Liver (tissue), 8 donors: ENCODE measurements at regions not wholly inside any gene's neighbourhood (a gene's known extent, or its start where the extent isn't known, plus 50 kb on each side); places are given as distances from the start of the nearest gene placed in this dataset.
"Not testable (repeated sequence)": the region's sequence is repeated elsewhere in the genome, so short reads cannot be mapped to it uniquely, and the experiment has no call there.

ENCODE experiments used
- DNase-seq: peaks from one replicate; pipeline ENCODE4 v3.0.0-alpha.2; 2017; ENCODE audit warnings: low spot score
- H3K27ac ChIP-seq, 2 donors: one replicate each; pipeline ENCODE4 v1.7.0; 2013; ENCODE audit warnings: inconsistent platforms in 2 of 2, low read length in 2 of 2, control low read depth in 1 of 2, low read depth in 1 of 2, mild to moderate bottlenecking in 1 of 2
- H3K27me3 ChIP-seq, 4 donors: one replicate each; pipeline versions ENCODE4 v1.6.1 to v1.7.0; 2013; ENCODE audit warnings: low read length in 3 of 4, inconsistent platforms in 1 of 4, mild to moderate bottlenecking in 1 of 4, moderate library complexity in 1 of 4; ENCODE audit not compliant: control insufficient read depth in 4 of 4, insufficient read depth in 4 of 4
- H3K36me3 ChIP-seq, 4 donors: one replicate each; pipeline versions ENCODE4 v1.6.1 to v1.7.0; 2013; ENCODE audit warnings: low read length in 3 of 4, mild to moderate bottlenecking in 3 of 4, low read depth in 1 of 4, moderate library complexity in 1 of 4; ENCODE audit not compliant: control insufficient read depth in 4 of 4, insufficient read depth in 3 of 4
- H3K4me1 ChIP-seq, 4 donors: one replicate each; pipeline versions ENCODE4 v1.6.1 to v1.7.0; 2013; ENCODE audit warnings: low read length in 3 of 4, mild to moderate bottlenecking in 3 of 4, moderate library complexity in 1 of 4; ENCODE audit not compliant: control insufficient read depth in 4 of 4, insufficient read depth in 4 of 4
- H3K4me3 ChIP-seq, 3 donors: one replicate each; pipeline versions ENCODE4 v1.6.1 to v1.7.0; 2013; ENCODE audit warnings: low read length in 3 of 3, control low read depth in 1 of 3, low read depth in 1 of 3, mild to moderate bottlenecking in 1 of 3
- H3K9ac ChIP-seq, 2 donors: one replicate each; pipeline ENCODE4 v1.7.0; 2013; ENCODE audit warnings: low read length in 2 of 2, mild to moderate bottlenecking in 2 of 2, moderate library complexity in 2 of 2, control low read depth in 1 of 2, low read depth in 1 of 2
- H3K9me3 ChIP-seq, 4 donors: one replicate each; pipeline versions ENCODE4 v1.6.1 to v1.7.0; 2013; ENCODE audit warnings: low read length in 3 of 4; ENCODE audit not compliant: control insufficient read depth in 4 of 4
- EGR1 ChIP-seq, 2 donors: IDR thresholded peaks; 2 replicates each; pipeline ENCODE4 v1.6.1; 2016 to 2018; ENCODE audit warnings: antibody characterized with exemption in 2 of 2, low read depth in 2 of 2
- FOXA2 ChIP-seq: IDR thresholded peaks from 2 replicates; pipeline ENCODE4 v1.6.1; 2016; ENCODE audit warnings: antibody characterized with exemption
- GABPA ChIP-seq, 2 donors: IDR thresholded peaks in 1 of 2; conservative IDR thresholded peaks in 1 of 2; 2 replicates each; pipeline ENCODE4 v1.6.1; 2016; ENCODE audit warnings: antibody characterized with exemption in 2 of 2, mild to moderate bottlenecking in 1 of 2, moderate library complexity in 1 of 2
- HNF4A ChIP-seq, 2 donors: conservative IDR thresholded peaks; 2 replicates each; pipeline ENCODE4 v1.6.1; 2016; ENCODE audit warnings: antibody characterized with exemption in 2 of 2, mild to moderate bottlenecking in 2 of 2
- HNF4G ChIP-seq: IDR thresholded peaks from 2 replicates; pipeline ENCODE4 v1.6.1; 2016; ENCODE audit warnings: antibody characterized with exemption
- JUND ChIP-seq, 2 donors: IDR thresholded peaks; 2 replicates each; pipeline ENCODE4 v1.6.1; 2016; ENCODE audit warnings: antibody characterized with exemption in 2 of 2
- RXRA ChIP-seq, 2 donors: IDR thresholded peaks; 2 replicates each; pipeline ENCODE4 v1.6.1; 2017 to 2018; ENCODE audit warnings: antibody characterized with exemption in 2 of 2, mild to moderate bottlenecking in 1 of 2
- SP1 ChIP-seq: IDR thresholded peaks from 2 replicates; pipeline ENCODE4 v1.6.1; 2018; ENCODE audit warnings: antibody characterized with exemption, mild to moderate bottlenecking
- TAF1 ChIP-seq: conservative IDR thresholded peaks from 2 replicates; pipeline ENCODE4 v1.6.1; 2016; ENCODE audit warnings: antibody characterized with exemption, mild to moderate bottlenecking
- YY1 ChIP-seq: IDR thresholded peaks from 2 replicates; pipeline ENCODE4 v1.6.1; 2016; ENCODE audit warnings: antibody characterized with exemption, mild to moderate bottlenecking
- WGBS: extraction: QIAGEN DNeasy Blood & Tissue Kit; methylation state at CpG from one replicate; pipeline ENCODE4 v1.1.7; 2013; 5-methylcytosine and 5-hydroxymethylcytosine counted together
- TF ChIP-seq, protein P1 (sequence below): IDR thresholded peaks from 2 replicates; pipeline ENCODE4 v1.6.1; 2016; ENCODE audit warnings: antibody characterized with exemption
- TF ChIP-seq, protein P2 (sequence below): fragments of 150-350 bp; IDR thresholded peaks from 2 replicates; pipeline ENCODE4 v1.5.1; 2017; ENCODE audit warnings: improper control_type of control experiment, low read depth, low read length; ENCODE audit not compliant: missing input control
- TF ChIP-seq, protein P3 (sequence below): IDR thresholded peaks from 2 replicates; pipeline ENCODE4 v1.6.1; 2016; ENCODE audit warnings: antibody characterized with exemption, mild to moderate bottlenecking
- donor health status: healthy.
- donor health status: healthy.
- donor health status: healthy.
- donor health status: healthy.
- donor health status: healthy.

DNA sequence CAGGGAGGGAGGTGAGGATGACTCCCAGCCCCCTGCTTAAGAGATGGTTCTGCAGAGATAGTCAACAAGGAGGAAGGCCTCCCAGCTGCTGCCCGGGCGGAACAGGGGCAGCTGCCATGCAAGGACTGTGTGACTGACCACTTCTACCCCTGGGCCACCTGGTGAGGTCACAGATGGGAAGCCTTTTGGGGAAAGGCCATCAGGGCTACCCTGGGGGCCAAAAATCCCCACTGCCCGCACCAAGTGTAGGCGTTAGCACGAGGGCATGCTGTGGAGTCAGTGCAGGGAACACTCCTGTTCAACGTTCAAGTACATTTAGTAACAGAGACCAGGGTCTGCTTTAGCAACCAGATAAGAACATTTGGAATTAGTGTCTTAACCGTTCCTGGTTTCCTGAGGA lies 372.9 kb downstream of the BRD1 start:
- no peak overlapping the region for H3K27ac ChIP-seq
- H3K4me1 ChIP-seq, result no peaks in the 10 kb centered on the region
- H3K4me3 ChIP-seq, result no peak overlapping the region
- TF ChIP-seq, protein P1, sequence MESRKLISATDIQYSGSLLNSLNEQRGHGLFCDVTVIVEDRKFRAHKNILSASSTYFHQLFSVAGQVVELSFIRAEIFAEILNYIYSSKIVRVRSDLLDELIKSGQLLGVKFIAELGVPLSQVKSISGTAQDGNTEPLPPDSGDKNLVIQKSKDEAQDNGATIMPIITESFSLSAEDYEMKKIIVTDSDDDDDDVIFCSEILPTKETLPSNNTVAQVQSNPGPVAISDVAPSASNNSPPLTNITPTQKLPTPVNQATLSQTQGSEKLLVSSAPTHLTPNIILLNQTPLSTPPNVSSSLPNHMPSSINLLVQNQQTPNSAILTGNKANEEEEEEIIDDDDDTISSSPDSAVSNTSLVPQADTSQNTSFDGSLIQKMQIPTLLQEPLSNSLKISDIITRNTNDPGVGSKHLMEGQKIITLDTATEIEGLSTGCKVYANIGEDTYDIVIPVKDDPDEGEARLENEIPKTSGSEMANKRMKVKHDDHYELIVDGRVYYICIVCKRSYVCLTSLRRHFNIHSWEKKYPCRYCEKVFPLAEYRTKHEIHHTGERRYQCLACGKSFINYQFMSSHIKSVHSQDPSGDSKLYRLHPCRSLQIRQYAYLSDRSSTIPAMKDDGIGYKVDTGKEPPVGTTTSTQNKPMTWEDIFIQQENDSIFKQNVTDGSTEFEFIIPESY, result no peak
- no peak for TF ChIP-seq SP1
- TF ChIP-seq, protein P2, sequence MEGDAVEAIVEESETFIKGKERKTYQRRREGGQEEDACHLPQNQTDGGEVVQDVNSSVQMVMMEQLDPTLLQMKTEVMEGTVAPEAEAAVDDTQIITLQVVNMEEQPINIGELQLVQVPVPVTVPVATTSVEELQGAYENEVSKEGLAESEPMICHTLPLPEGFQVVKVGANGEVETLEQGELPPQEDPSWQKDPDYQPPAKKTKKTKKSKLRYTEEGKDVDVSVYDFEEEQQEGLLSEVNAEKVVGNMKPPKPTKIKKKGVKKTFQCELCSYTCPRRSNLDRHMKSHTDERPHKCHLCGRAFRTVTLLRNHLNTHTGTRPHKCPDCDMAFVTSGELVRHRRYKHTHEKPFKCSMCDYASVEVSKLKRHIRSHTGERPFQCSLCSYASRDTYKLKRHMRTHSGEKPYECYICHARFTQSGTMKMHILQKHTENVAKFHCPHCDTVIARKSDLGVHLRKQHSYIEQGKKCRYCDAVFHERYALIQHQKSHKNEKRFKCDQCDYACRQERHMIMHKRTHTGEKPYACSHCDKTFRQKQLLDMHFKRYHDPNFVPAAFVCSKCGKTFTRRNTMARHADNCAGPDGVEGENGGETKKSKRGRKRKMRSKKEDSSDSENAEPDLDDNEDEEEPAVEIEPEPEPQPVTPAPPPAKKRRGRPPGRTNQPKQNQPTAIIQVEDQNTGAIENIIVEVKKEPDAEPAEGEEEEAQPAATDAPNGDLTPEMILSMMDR, result no peak
- TF ChIP-seq HNF4G, result no peak
- TF ChIP-seq TAF1, result no peak
- TF ChIP-seq YY1, result no peak
- TF ChIP-seq, protein P3, sequence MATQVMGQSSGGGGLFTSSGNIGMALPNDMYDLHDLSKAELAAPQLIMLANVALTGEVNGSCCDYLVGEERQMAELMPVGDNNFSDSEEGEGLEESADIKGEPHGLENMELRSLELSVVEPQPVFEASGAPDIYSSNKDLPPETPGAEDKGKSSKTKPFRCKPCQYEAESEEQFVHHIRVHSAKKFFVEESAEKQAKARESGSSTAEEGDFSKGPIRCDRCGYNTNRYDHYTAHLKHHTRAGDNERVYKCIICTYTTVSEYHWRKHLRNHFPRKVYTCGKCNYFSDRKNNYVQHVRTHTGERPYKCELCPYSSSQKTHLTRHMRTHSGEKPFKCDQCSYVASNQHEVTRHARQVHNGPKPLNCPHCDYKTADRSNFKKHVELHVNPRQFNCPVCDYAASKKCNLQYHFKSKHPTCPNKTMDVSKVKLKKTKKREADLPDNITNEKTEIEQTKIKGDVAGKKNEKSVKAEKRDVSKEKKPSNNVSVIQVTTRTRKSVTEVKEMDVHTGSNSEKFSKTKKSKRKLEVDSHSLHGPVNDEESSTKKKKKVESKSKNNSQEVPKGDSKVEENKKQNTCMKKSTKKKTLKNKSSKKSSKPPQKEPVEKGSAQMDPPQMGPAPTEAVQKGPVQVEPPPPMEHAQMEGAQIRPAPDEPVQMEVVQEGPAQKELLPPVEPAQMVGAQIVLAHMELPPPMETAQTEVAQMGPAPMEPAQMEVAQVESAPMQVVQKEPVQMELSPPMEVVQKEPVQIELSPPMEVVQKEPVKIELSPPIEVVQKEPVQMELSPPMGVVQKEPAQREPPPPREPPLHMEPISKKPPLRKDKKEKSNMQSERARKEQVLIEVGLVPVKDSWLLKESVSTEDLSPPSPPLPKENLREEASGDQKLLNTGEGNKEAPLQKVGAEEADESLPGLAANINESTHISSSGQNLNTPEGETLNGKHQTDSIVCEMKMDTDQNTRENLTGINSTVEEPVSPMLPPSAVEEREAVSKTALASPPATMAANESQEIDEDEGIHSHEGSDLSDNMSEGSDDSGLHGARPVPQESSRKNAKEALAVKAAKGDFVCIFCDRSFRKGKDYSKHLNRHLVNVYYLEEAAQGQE, result no peak
- no peak for TF ChIP-seq HNF4A (conservative IDR thresholded peaks at IDR 0.05)
- TF ChIP-seq EGR1 (IDR thresholded peaks at IDR 0.05; ENCODE audit: low read depth in 2 of 2), result no peak
- no peak for TF ChIP-seq JUND (IDR thresholded peaks at IDR 0.05)
- 76% methylated on average over 7 of the region's 7 CpGs for WGBS
- peaks cover 0 to 2% (median 0%) of the 10 kb centered on the region in 4 donors for H3K9me3 ChIP-seq
- no peak overlapping the region for H3K9ac ChIP-seq
- peaks cover 0 to 4% (median 0%) of the 10 kb centered on the region in 4 donors for H3K27me3 ChIP-seq
- no peak for DNase-seq
- no peaks in the 10 kb centered on the region for H3K36me3 ChIP-seq

DNA sequence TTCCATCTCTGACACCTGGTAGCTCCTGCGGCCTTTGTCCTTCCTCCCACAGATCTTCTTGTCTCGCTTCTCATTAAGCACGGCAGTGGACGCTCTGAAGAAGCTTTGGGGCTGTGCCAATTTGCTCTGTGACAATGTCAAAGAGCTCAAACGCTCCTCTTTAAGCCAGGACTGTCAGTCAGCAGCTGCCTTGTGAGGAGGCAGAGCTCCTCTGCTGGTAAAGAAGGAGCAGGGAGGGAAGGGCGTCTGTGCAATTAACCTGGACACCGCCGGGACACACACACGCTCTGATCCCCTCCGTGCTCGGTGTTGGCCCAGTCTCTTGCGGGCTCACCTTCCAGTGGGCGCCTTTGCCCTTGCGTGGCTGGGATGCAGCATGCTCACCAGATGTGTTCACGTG lies 373.9 kb downstream of the BRD1 start:
- TF ChIP-seq, protein P2, result no peak
- no peak for TF ChIP-seq RXRA (IDR thresholded peaks at IDR 0.05)
- no peak for TF ChIP-seq YY1
- TF ChIP-seq GABPA (IDR thresholded peaks at IDR 0.05 in 1 of 2, conservative IDR thresholded peaks at IDR 0.05 in 1 of 2), result no peak
- TF ChIP-seq TAF1, result no peak
- TF ChIP-seq, protein P1, result no peak
- TF ChIP-seq HNF4A (conservative IDR thresholded peaks at IDR 0.05), result no peak
- no peak for TF ChIP-seq FOXA2
- TF ChIP-seq JUND (IDR thresholded peaks at IDR 0.05), result no peak
- no peak for TF ChIP-seq HNF4G
- WGBS, result 71% methylated on average over 15 of the region's 15 CpGs
- Histone ChIP-seq H3K27me3 (peaks cover 0 to 4% (median 2%) of the 10 kb centered on the region in 4 donors), H3K4me3 (no peak overlapping the region), H3K9me3 (peaks cover 0 to 3% (median 1%) of the 10 kb centered on the region in 4 donors), H3K36me3 (no peaks in the 10 kb centered on the region), H3K27ac (no peak overlapping the region), H3K9ac (no peak overlapping the region), H3K4me1 (no peaks in the 10 kb centered on the region)
- no peak for DNase-seq

DNA sequence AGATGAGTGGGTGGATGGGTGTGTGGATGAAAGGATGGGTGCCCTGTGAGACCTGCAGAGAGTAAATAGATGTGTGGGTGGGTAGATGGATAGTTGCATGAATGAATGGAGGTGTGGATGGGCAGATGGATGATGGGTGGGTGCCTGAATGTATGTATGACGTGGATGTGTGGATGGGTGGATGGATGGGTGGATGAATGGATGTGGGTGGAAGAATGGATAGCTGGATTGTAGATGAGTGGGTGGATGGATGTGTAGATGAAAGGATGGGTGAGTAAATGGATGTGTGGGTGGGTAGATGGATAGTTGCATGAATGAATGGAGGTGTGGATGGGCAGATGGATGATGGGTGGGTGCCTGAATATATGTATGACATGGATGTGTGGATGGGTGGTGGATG lies 374.7 kb downstream of the BRD1 start:
- 73% methylated on average over 1 of the region's 1 CpG for WGBS
- not testable (repeated sequence) for DNase-seq

More for the DNA sequence above, 374.7 kb downstream of the BRD1 start:
- not testable (repeated sequence) for H3K4me1 ChIP-seq, H3K9me3 ChIP-seq, H3K36me3 ChIP-seq, H3K27ac ChIP-seq, H3K4me3 ChIP-seq, H3K9ac ChIP-seq, H3K27me3 ChIP-seq
